Suppressor macrophage (primary cell): ENCODE measurements at regions not wholly inside any gene's neighbourhood (a gene's known extent, or its start where the extent isn't known, plus 50 kb on each side); places are given as distances from the start of the nearest gene placed in this dataset.

ENCODE experiments used
- DNase-seq, 4 experiments: peaks; one replicate each; pipeline ENCODE4 v3.0.0-alpha.2; 2020 to 2022

GRCh38 chr11:110918351-110918750, 206.1 kb upstream of the ARHGAP20 start:
- DNase-seq = no peak

- DNase-seq = no peak
These were observed 200.2 kb upstream of the ARHGAP20 start for GRCh38 chr11:110912437-110912836.

GRCh38 chr11:110910384-110910783, 198.1 kb upstream of the ARHGAP20 start:
- DNase-seq = no peak

- DNase-seq = no peak
These were observed 197.1 kb upstream of the ARHGAP20 start for GRCh38 chr11:110909336-110909735.

- DNase-seq = peak in 3 of 4 experiments; percentile 14 to 47 (median 35)
These were observed 196.3 kb upstream of the ARHGAP20 start for GRCh38 chr11:110908401-110909105.

GRCh38 chr11:110907629-110908028, 195.4 kb upstream of the ARHGAP20 start:
- peak; percentile 48 to 86 (median 70) for DNase-seq

GRCh38 chr11:110903830-110904229, 191.6 kb upstream of the ARHGAP20 start:
- no peak for DNase-seq

GRCh38 chr11:110903378-110903777, 191.1 kb upstream of the ARHGAP20 start:
- DNase-seq = no peak

- DNase-seq = peak; percentile 7 to 50 (median 44)
These were observed 189.2 kb upstream of the ARHGAP20 start for GRCh38 chr11:110901441-110901840.

- DNase-seq = no peak
These were observed 188.2 kb upstream of the ARHGAP20 start for GRCh38 chr11:110900426-110900825.

GRCh38 chr11:110897035-110897434, 184.8 kb upstream of the ARHGAP20 start:
- DNase-seq = no peak

- DNase-seq = peak in 3 of 4 experiments; percentile 19 to 38 (median 26)
These were observed 184.1 kb upstream of the ARHGAP20 start for GRCh38 chr11:110896358-110896757.

- DNase-seq = peak in 1 of 4 experiments; percentile 10
These were observed 182.0 kb upstream of the ARHGAP20 start for GRCh38 chr11:110894224-110894623.

GRCh38 chr11:110892741-110893285, 180.6 kb upstream of the ARHGAP20 start:
- DNase-seq = no peak

- no peak for DNase-seq
These were observed 179.2 kb upstream of the ARHGAP20 start for GRCh38 chr11:110891411-110891810.

- DNase-seq = no peak
These were observed 178.8 kb upstream of the ARHGAP20 start for GRCh38 chr11:110890995-110891394.

- DNase-seq = no peak
These were observed 174.2 kb upstream of the ARHGAP20 start for GRCh38 chr11:110886288-110886970.

GRCh38 chr11:110883256-110883655, 171.0 kb upstream of the ARHGAP20 start:
- DNase-seq = no peak

GRCh38 chr11:110878513-110878912, 166.3 kb upstream of the ARHGAP20 start:
- DNase-seq = peak in 1 of 4 experiments; percentile 21

GRCh38 chr11:110874437-110875030, 162.3 kb upstream of the ARHGAP20 start:
- no peak for DNase-seq

GRCh38 chr11:110873975-110874374, 161.7 kb upstream of the ARHGAP20 start:
- no peak for DNase-seq

GRCh38 chr11:110870816-110871522, 158.7 kb upstream of the ARHGAP20 start:
- DNase-seq = peak in 2 of 4 experiments; percentile 6 to 19

- no peak for DNase-seq
These were observed 155.7 kb upstream of the ARHGAP20 start for GRCh38 chr11:110867951-110868350.
